Parathyroid adenoma (tissue), 2 donors: ENCODE measurements at regions not wholly inside any gene's neighbourhood (a gene's known extent, or its start where the extent isn't known, plus 50 kb on each side); places are given as distances from the start of the nearest gene placed in this dataset.

Experiments used
- H2AFZ ChIP-seq: fragments of 300-600 bp; sonication (generic); one replicate; pipeline ENCODE4 v1.7.0; 2017; ENCODE audit warnings: antibody characterized with exemption, mild to moderate bottlenecking
- H3K27ac ChIP-seq: fragments of 300-600 bp; sonication (generic); one replicate; pipeline ENCODE4 v1.7.0; 2017
- H3K27me3 ChIP-seq: fragments of 300-600 bp; sonication (generic); one replicate; pipeline ENCODE4 v1.7.0; 2017; ENCODE audit warnings: low read length; ENCODE audit not compliant: control insufficient read depth, insufficient read depth
- H3K36me3 ChIP-seq: fragments of 300-600 bp; sonication (generic); one replicate; pipeline ENCODE4 v1.7.0; 2017; ENCODE audit warnings: low read length; ENCODE audit not compliant: control insufficient read depth, insufficient read depth
- H3K4me1 ChIP-seq: fragments of 300-600 bp; sonication (generic); one replicate; pipeline ENCODE4 v1.7.0; 2017; ENCODE audit warnings: control low read depth
- H3K4me2 ChIP-seq: fragments of 300-600 bp; sonication (generic); one replicate; pipeline ENCODE4 v1.7.0; 2017; ENCODE audit warnings: low read length
- H3K4me3 ChIP-seq: fragments of 300-600 bp; sonication (generic); one replicate; pipeline ENCODE4 v1.7.0; 2017; ENCODE audit warnings: low read depth, low read length
- H3K79me2 ChIP-seq: fragments of 300-600 bp; sonication (generic); one replicate; pipeline ENCODE4 v1.7.0; 2017; ENCODE audit warnings: control low read depth
- H3K9ac ChIP-seq: fragments of 300-600 bp; sonication (generic); one replicate; pipeline ENCODE4 v1.7.0; 2017; ENCODE audit warnings: mild to moderate bottlenecking
- H3K9me3 ChIP-seq: fragments of 300-600 bp; sonication (generic); one replicate; pipeline ENCODE4 v1.7.0; 2017; ENCODE audit warnings: low read length; ENCODE audit not compliant: control insufficient read depth
- TF ChIP-seq, protein P1 (sequence below): fragments of 300-600 bp; sonication (generic); IDR thresholded peaks from one replicate; pipeline ENCODE4 v1.7.0; 2017; ENCODE audit warnings: antibody characterized with exemption, mild to moderate bottlenecking
- donor health status: primary hyperparathyroidism.

DNA sequence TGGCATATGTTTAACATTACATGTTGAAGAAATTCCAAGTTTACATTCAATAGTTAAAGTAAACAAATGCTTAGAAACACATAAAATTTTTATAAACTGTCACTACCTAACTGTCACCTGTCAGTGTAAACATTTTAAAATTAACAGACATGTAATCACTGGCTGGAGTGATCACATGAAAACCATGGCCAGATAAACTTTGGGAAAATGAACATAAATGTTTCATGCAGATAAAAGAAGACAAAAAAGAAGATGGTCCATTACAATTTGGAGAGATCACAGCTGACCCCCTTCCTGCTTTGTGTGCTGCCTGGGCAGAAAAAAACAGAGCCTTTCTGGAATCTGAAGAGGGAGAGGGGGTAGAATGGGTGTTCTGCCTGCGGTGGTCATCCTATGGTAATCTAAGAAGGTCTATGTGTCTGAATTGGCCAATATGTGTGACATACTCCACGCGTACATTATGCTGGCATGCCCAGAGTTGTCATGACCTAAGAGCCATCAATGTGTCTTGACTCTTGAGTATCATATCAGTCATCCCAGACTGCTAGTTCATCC, 57.5 kb upstream of the MEOX2 start:
- TF ChIP-seq, protein P1, sequence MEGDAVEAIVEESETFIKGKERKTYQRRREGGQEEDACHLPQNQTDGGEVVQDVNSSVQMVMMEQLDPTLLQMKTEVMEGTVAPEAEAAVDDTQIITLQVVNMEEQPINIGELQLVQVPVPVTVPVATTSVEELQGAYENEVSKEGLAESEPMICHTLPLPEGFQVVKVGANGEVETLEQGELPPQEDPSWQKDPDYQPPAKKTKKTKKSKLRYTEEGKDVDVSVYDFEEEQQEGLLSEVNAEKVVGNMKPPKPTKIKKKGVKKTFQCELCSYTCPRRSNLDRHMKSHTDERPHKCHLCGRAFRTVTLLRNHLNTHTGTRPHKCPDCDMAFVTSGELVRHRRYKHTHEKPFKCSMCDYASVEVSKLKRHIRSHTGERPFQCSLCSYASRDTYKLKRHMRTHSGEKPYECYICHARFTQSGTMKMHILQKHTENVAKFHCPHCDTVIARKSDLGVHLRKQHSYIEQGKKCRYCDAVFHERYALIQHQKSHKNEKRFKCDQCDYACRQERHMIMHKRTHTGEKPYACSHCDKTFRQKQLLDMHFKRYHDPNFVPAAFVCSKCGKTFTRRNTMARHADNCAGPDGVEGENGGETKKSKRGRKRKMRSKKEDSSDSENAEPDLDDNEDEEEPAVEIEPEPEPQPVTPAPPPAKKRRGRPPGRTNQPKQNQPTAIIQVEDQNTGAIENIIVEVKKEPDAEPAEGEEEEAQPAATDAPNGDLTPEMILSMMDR: no peak
- H3K4me2 ChIP-seq: no peak overlapping the region
- H3K79me2 ChIP-seq: no peaks in the 10 kb centered on the region
- no peak overlapping the region for H2AFZ ChIP-seq
- no peaks in the 10 kb centered on the region for H3K27me3 ChIP-seq
- no peak overlapping the region for H3K4me3 ChIP-seq
- no peak overlapping the region for H3K27ac ChIP-seq
- no peaks in the 10 kb centered on the region for H3K36me3 ChIP-seq
- no peaks in the 10 kb centered on the region for H3K9me3 ChIP-seq
- no peak overlapping the region for H3K9ac ChIP-seq
- no peaks in the 10 kb centered on the region for H3K4me1 ChIP-seq

DNA sequence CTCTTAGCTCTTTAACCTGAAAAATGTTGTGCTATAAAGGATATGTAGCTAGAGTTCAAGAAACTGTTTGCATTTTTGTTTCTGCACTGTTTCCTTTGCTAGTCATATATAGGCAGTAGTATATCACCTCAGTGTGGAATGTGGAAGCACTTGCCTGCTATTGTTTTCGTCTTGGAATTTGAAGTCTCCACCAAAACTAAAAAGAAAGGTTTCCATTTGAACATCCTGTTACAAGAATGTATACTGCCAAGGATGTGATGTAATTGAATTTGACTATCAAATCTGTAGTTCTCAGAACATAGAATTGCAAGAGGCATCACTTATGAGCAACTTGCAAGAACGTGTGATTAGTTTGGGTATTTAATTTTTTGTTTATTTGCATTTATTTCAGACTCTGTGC, 51.1 kb upstream of the MEOX2 start:
- Histone ChIP-seq H3K79me2 (no peaks in the 10 kb centered on the region), H3K4me2 (no peak overlapping the region), H3K4me3 (no peak overlapping the region), H3K4me1 (no peaks in the 10 kb centered on the region), H2AFZ (no peak overlapping the region), H3K9me3 (no peaks in the 10 kb centered on the region), H3K27me3 (no peaks in the 10 kb centered on the region), H3K27ac (no peak overlapping the region), H3K36me3 (no peaks in the 10 kb centered on the region), H3K9ac (no peak overlapping the region)
- TF ChIP-seq, protein P1: no peak
